Thoracic aorta (tissue), 2 donors: ENCODE measurements at regions not wholly inside any gene's neighbourhood (a gene's known extent, or its start where the extent isn't known, plus 50 kb on each side); places are given as distances from the start of the nearest gene placed in this dataset.

Experiments used
- ATAC-seq: fragments of 150-250 bp; one replicate; pipeline ENCODE4 v1.8.0; 2017; ENCODE audit warnings: low read depth; ENCODE audit not compliant: insufficient number of reproducible peaks, low FRiP score
- DNase-seq: peaks from one replicate; pipeline ENCODE4 v3.0.0-alpha.2; 2020; ENCODE audit warnings: low spot score
- H3K27ac ChIP-seq, 2 donors: fragments of 200-600 bp; sonication (generic); 1 replicate in 1 of 2; 2 replicates in 1 of 2; pipeline ENCODE4 v1.5.1; 2016; ENCODE audit warnings: mild to moderate bottlenecking in 2 of 2, moderate library complexity in 2 of 2
- H3K27me3 ChIP-seq: fragments of 200-600 bp; sonication (generic); replicated peaks from 2 replicates; pipeline ENCODE4 v1.6.0; 2016; ENCODE audit warnings: mild to moderate bottlenecking; ENCODE audit not compliant: insufficient read depth
- H3K36me3 ChIP-seq: fragments of 200-600 bp; sonication (generic); one replicate; pipeline ENCODE4 v1.5.1; 2016
- H3K4me1 ChIP-seq, 2 donors: fragments of 200-600 bp; sonication (generic); 1 replicate in 1 of 2; 2 replicates in 1 of 2; pipeline versions ENCODE4 v1.5.1 to v1.6.0; 2016; ENCODE audit warnings: low read depth in 2 of 2, mild to moderate bottlenecking in 1 of 2; ENCODE audit not compliant: control insufficient read depth in 1 of 2
- H3K4me3 ChIP-seq: fragments of 200-600 bp; sonication (generic); 2 replicates; pipeline ENCODE4 v1.5.1; 2016; ENCODE audit warnings: mild to moderate bottlenecking
- H3K9me3 ChIP-seq: fragments of 200-600 bp; sonication (generic); 2 replicates; pipeline ENCODE4 v1.5.1; 2016
- TF ChIP-seq, protein P1 (sequence below): fragments of 200-600 bp; sonication (generic); IDR thresholded peaks from one replicate; pipeline ENCODE4 v1.5.1; 2019; ENCODE audit warnings: antibody characterized with exemption

DNA sequence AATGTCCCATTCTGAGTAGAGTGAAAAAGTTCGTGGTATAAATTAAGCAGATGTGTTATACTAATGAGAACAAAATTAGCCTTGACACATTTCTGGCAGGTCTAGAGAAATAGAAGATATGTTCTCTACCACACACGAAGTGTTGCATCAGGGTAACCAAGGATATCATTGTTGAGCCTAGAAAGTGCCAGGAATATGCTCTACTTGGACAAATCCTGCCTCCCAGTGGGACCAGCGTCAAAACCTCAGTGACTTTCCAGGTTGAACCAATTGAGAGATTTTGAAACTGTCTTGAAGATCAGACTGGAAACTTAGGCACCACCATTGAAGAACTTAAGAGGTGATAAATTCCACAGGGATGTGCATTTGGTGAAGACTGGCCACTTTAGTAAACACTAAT is 115.9 kb downstream of the HPGD start:
- no peaks in the 10 kb centered on the region for H3K27me3 ChIP-seq
- H3K27ac ChIP-seq, result no peak overlapping the region
- H3K36me3 ChIP-seq, result no peaks in the 10 kb centered on the region
- no peaks in the 10 kb centered on the region for H3K9me3 ChIP-seq
- H3K4me3 ChIP-seq, result no peak overlapping the region
- no peaks in the 10 kb centered on the region for H3K4me1 ChIP-seq
- TF ChIP-seq, protein P1, sequence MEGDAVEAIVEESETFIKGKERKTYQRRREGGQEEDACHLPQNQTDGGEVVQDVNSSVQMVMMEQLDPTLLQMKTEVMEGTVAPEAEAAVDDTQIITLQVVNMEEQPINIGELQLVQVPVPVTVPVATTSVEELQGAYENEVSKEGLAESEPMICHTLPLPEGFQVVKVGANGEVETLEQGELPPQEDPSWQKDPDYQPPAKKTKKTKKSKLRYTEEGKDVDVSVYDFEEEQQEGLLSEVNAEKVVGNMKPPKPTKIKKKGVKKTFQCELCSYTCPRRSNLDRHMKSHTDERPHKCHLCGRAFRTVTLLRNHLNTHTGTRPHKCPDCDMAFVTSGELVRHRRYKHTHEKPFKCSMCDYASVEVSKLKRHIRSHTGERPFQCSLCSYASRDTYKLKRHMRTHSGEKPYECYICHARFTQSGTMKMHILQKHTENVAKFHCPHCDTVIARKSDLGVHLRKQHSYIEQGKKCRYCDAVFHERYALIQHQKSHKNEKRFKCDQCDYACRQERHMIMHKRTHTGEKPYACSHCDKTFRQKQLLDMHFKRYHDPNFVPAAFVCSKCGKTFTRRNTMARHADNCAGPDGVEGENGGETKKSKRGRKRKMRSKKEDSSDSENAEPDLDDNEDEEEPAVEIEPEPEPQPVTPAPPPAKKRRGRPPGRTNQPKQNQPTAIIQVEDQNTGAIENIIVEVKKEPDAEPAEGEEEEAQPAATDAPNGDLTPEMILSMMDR, result no peak
- ATAC-seq, result no peak
- no peak for DNase-seq

DNA sequence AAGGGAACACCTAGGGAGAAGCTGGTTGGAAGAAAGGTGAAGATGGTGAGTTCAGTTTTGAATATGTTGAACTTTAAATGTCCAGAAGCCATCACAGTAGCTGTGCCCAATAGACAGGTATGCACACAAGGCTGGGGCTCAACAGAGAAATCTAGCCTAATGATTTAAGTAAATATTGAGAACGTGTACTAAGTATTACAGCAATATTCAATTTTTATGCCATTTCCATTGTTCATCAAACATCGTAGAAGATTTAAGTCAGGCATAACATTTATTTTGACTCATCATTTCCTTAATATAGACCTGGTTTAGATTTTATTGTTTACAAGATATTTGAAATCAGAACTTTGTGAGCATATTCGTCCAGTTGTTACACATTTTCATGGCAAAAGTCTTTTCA is 116.4 kb downstream of the HPGD start:
- DNase-seq (no peak), ATAC-seq (no peak)
- H3K27me3 ChIP-seq, result no peaks in the 10 kb centered on the region
- H3K4me3 ChIP-seq, result no peak overlapping the region
- no peaks in the 10 kb centered on the region for H3K9me3 ChIP-seq
- TF ChIP-seq, protein P1, result no peak
- H3K27ac ChIP-seq, result no peak overlapping the region
- no peaks in the 10 kb centered on the region for H3K4me1 ChIP-seq
- no peaks in the 10 kb centered on the region for H3K36me3 ChIP-seq

GRCh38 chr4:174404677-174405076 is 117.6 kb downstream of the HPGD start:
- H3K4me1 ChIP-seq, result no peaks in the 10 kb centered on the region
- TF ChIP-seq, protein P1, result no peak
- no peaks in the 10 kb centered on the region for H3K36me3 ChIP-seq
- ATAC-seq (no peak), DNase-seq (no peak)
- no peak overlapping the region for H3K4me3 ChIP-seq
- no peak overlapping the region for H3K27ac ChIP-seq
- H3K9me3 ChIP-seq, result no peaks in the 10 kb centered on the region
- H3K27me3 ChIP-seq, result no peaks in the 10 kb centered on the region

GRCh38 chr4:174403177-174403543 is 119.1 kb downstream of the HPGD start:
- TF ChIP-seq, protein P1, result no peak
- Histone ChIP-seq H3K27me3 (no peaks in the 10 kb centered on the region), H3K27ac (no peak overlapping the region), H3K36me3 (no peaks in the 10 kb centered on the region), H3K9me3 (no peaks in the 10 kb centered on the region), H3K4me1 (no peaks in the 10 kb centered on the region), H3K4me3 (no peak overlapping the region)
- DNase-seq (no peak), ATAC-seq (no peak)

DNA sequence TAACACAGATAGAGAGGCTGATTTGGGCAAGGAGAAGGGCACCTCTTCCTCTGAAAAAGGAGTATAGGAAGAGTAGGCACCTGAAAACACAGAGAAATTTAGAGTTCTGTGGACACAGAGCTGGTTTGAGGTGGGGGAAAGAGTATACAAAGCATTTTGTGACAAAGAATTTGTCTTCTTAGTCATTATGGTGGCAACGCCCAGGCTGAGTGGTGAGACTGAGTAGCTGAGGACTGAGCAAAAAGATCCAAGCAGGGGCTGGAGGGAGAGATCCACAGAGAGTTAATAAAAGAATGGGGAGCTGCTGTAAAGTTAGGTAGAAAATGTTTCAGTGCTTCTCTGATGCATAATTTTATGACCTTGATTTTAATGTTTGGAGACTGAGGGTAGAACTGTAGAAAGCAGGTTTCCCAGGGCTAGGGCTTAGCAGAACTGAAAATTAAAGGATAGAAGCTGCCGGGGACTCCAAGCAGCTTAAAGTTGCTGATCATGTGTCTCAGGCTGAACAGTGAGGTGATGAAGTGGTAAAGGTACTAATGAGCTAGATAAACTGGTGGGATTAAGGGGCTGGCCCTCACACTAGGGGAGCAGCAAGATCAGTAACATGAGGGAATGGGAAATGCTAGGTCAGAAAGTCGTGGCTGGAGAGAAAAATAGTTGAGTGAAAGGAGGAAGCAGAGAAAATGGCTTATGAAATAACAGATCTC is 118.9 kb downstream of the CEP44 start:
- ATAC-seq (no peak), DNase-seq (no peak)
- H3K27ac ChIP-seq, result no peak overlapping the region

More for the DNA sequence above, 118.9 kb downstream of the CEP44 start:
- H3K27me3 ChIP-seq, result no peaks in the 10 kb centered on the region
- no peak overlapping the region for H3K4me3 ChIP-seq
- H3K36me3 ChIP-seq, result no peaks in the 10 kb centered on the region
- no peaks in the 10 kb centered on the region for H3K9me3 ChIP-seq
- TF ChIP-seq, protein P1, result no peak
- no peaks in the 10 kb centered on the region for H3K4me1 ChIP-seq
